ENCODE measurements at regions not wholly inside any gene's neighbourhood (a gene's known extent, or its start where the extent isn't known, plus 50 kb on each side); places are given as distances from the start of the nearest gene placed in this dataset.

DNA sequence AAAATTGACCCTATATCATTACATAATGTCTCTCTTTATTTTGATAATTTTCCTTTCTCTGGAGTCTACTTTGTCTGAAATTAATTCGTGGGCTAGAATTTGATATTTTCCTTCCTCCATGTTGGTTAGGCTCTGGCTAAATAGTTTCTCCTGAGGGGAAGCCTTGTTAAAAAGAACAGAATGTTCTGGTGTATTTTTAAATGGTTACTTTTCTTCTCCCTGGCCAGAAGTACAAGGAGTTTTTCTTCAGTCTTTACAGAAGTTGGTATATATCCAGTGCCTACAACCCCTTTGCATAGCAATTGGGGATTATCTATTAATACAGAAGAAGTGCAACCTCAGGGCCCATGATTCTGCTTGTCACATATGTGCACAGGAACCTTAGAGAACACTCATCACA is 185.6 kb upstream of the RAB4A start:
- TF ChIP-seq, protein P1, sequence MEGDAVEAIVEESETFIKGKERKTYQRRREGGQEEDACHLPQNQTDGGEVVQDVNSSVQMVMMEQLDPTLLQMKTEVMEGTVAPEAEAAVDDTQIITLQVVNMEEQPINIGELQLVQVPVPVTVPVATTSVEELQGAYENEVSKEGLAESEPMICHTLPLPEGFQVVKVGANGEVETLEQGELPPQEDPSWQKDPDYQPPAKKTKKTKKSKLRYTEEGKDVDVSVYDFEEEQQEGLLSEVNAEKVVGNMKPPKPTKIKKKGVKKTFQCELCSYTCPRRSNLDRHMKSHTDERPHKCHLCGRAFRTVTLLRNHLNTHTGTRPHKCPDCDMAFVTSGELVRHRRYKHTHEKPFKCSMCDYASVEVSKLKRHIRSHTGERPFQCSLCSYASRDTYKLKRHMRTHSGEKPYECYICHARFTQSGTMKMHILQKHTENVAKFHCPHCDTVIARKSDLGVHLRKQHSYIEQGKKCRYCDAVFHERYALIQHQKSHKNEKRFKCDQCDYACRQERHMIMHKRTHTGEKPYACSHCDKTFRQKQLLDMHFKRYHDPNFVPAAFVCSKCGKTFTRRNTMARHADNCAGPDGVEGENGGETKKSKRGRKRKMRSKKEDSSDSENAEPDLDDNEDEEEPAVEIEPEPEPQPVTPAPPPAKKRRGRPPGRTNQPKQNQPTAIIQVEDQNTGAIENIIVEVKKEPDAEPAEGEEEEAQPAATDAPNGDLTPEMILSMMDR (IDR thresholded peaks at IDR 0.05): no peak
- no peak for TF ChIP-seq POLR2A (IDR thresholded peaks at IDR 0.05)
